ENCODE measurements at regions not wholly inside any gene's neighbourhood (a gene's known extent, or its start where the extent isn't known, plus 50 kb on each side); places are given as distances from the start of the nearest gene placed in this dataset.
A peak's percentile ranks its signal among the peaks of the same experiment; 100 is the strongest.
"Not testable (repeated sequence)": the region's sequence is repeated elsewhere in the genome, so short reads cannot be mapped to it uniquely, and the experiment has no call there.

DNA sequence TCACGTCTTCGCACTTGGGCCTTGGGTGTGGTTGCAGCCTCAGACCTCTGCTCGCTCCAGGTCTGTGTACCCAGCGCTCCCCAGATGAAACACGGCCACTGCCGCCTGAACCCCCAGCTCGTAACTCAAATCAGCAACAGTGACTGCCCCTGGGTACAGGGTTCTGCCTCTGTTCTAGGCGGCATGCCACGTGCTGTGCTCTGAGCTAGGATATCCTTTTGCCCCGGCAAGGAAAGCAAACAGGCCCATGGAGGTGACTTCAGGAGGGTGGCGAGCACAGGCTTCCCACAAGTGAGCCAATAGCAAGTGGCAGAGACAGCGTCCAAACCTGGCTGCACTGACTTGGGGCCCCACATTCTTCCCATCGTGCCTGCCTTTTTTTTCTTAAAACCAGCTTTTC, 96.3 kb upstream of the PZP start:
- not testable (repeated sequence) for H3K27ac Mint-ChIP-seq; H3K4me1 Mint-ChIP-seq (ENCODE audit: low read depth); H3K36me3 Mint-ChIP-seq (ENCODE audit: low read depth); DNase-seq (ENCODE audit: low spot score); H3K4me3 Mint-ChIP-seq; H3K9me3 Mint-ChIP-seq; H3K27me3 Mint-ChIP-seq (ENCODE audit: low read depth)

DNA sequence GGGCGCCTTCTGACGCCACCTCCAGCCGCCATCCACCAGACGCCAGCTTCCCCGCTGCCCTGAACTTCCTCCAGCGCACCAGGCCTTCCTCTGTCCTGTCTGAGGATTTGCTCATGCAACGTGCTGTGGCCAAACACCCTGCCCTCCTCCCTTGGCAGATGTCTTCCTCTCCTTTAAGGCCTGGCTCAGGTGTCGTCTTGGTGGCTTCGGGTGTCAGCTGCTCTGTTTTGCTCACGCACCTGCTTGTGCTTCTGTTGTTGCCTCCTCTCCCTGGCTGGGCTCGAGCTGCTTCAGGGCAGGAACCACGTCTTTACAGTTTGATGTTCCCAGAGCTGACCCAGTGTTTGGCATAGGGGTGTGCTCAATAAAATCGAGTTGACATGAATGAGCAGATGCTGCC, 87.7 kb upstream of the PZP start:
- H3K4me3 Mint-ChIP-seq; H3K27ac Mint-ChIP-seq; DNase-seq (ENCODE audit: low spot score); H3K36me3 Mint-ChIP-seq (ENCODE audit: low read depth); H3K27me3 Mint-ChIP-seq (ENCODE audit: low read depth); H3K4me1 Mint-ChIP-seq (ENCODE audit: low read depth); H3K9me3 Mint-ChIP-seq: not testable (repeated sequence)

- not testable (repeated sequence) for H3K9me3 Mint-ChIP-seq; H3K27me3 Mint-ChIP-seq (ENCODE audit: low read depth); H3K36me3 Mint-ChIP-seq (ENCODE audit: low read depth); DNase-seq (ENCODE audit: low spot score); H3K4me3 Mint-ChIP-seq; H3K4me1 Mint-ChIP-seq (ENCODE audit: low read depth); H3K27ac Mint-ChIP-seq
Observed at GRCh38 chr12:9294072-9294620, 86.0 kb upstream of the PZP start.

- not testable (repeated sequence) for H3K4me3 Mint-ChIP-seq; H3K4me1 Mint-ChIP-seq (ENCODE audit: low read depth); H3K27me3 Mint-ChIP-seq (ENCODE audit: low read depth); H3K27ac Mint-ChIP-seq; DNase-seq (ENCODE audit: low spot score); H3K9me3 Mint-ChIP-seq; H3K36me3 Mint-ChIP-seq (ENCODE audit: low read depth)
Observed at GRCh38 chr12:9293391-9293790, 85.2 kb upstream of the PZP start.

DNA sequence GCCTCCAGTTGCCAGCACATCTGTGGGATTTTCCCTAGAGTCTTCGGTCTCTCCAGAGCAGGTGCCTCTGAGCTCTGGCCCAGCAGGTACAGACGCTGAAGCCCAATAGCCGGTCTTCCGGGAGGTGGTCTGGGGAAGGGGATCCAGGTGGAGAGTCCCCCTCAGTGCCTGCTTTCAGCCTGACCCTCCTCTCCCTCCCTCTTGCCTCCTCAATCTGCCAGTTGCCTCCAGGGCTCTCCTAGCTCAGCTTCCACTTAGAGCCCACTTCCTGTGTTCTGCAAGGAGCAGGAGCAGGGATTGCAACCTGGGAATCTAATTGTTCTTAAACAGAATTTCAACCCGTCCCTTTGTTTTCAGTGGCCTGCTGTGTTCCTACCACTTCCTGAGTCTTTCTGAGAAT, 81.8 kb upstream of the PZP start:
- DNase-seq (ENCODE audit: low spot score); H3K27me3 Mint-ChIP-seq (ENCODE audit: low read depth); H3K36me3 Mint-ChIP-seq (ENCODE audit: low read depth); H3K9me3 Mint-ChIP-seq; H3K4me1 Mint-ChIP-seq (ENCODE audit: low read depth); H3K27ac Mint-ChIP-seq: not testable (repeated sequence)
- H3K4me3 Mint-ChIP-seq, result peak overlapping the region; percentile 21

DNA sequence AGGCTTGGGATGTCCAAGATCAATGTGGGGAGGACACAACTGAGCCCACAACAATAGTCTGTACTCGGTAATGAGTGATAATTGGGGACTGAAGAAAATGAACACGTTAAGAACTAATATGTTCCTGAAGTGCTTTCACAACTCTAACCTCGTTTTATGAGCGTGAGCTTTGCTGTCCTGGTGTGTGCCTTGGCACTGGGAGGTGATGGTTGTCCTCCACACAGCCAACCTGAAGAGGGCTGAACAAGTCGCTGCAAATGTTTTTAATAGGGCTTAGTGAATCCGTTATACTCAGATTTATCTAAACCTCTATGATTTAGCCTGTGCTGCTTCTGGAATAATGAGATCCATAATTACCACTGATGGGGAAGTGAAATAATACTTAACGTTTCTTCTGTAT, 76.5 kb upstream of the PZP start:
- not testable (repeated sequence) for DNase-seq (ENCODE audit: low spot score); H3K4me1 Mint-ChIP-seq (ENCODE audit: low read depth); H3K36me3 Mint-ChIP-seq (ENCODE audit: low read depth); H3K9me3 Mint-ChIP-seq; H3K27ac Mint-ChIP-seq
- Mint-ChIP-seq H3K4me3 (peak overlapping the region; percentile 34), H3K27me3 (ENCODE audit: low read depth) (peaks cover 13% of the 10 kb centered on the region)

GRCh38 chr12:9284197-9284596, 76.0 kb upstream of the PZP start:
- not testable (repeated sequence) for DNase-seq (ENCODE audit: low spot score); H3K36me3 Mint-ChIP-seq (ENCODE audit: low read depth); H3K9me3 Mint-ChIP-seq; H3K4me1 Mint-ChIP-seq (ENCODE audit: low read depth); H3K4me3 Mint-ChIP-seq; H3K27ac Mint-ChIP-seq
- H3K27me3 Mint-ChIP-seq (ENCODE audit: low read depth), result peaks cover 13% of the 10 kb centered on the region

DNA sequence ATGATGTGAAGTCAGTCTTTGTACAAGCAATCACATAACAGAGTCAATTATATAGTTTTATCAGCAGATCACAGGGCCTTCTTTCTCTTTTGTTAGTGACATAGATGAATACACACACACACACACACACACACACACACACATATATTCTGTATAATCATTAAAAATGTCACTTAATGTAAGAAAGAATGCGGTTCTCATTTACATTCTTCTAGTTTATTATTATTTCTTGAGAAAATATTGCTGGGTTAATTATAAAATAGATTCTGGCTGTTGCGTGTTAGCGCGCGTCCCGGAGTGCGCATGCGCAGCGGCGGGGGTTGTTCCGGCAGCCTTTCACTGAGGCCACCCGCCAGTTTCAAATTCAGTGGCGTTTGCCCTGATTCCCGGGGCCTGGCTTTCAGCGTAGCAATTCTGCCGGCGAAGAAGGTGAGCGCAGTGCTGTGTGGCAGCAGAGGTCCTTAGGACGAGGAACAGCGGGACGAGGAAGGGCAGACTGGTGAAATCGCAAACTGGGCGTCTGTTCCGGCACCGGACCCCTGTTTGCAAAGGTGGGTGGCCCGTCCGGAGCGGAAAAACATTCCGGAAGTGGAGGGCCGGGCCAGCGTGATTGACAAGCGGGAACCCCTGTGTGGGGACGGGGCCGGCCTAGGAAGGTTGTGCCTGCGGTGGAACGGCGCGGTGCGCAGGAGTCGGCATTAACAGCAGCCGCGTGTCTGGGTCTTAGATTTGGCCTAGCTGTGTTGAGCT, 75.3 kb upstream of the PZP start:
- DNase-seq (ENCODE audit: low spot score), result peak; percentile 65
- peak overlapping the region; percentile 77 for H3K27ac Mint-ChIP-seq

DNA sequence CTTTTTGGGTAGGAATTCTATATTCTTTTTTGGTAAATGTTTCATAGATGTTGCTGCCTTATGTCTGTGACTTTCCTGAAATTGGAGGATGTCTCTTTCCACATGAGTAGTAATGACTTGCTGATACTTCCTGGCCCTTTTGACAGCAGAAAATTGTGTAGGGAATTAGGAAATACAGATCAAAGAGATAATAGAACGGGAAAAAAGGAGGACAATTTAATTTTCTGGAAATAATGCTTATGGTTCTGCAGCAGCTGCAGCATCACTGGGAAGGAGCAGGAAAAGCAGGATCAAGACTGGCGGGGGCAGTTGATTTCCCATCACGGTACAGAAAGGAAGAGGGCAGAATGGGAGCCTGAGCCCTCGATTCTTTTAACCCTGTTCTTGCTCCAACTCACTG, 68.8 kb upstream of the PZP start:
- Mint-ChIP-seq H3K27me3 (ENCODE audit: low read depth) (peaks cover 38% of the 10 kb centered on the region), H3K27ac (no peak overlapping the region), H3K4me3 (no peak overlapping the region), H3K36me3 (ENCODE audit: low read depth) (no peaks in the 10 kb centered on the region), H3K4me1 (ENCODE audit: low read depth) (no peaks in the 10 kb centered on the region), H3K9me3 (no peaks in the 10 kb centered on the region)
- DNase-seq (ENCODE audit: low spot score), result no peak

More for the DNA sequence above, 75.3 kb upstream of the PZP start:
- not testable (repeated sequence) for H3K4me1 Mint-ChIP-seq (ENCODE audit: low read depth); H3K9me3 Mint-ChIP-seq; H3K36me3 Mint-ChIP-seq (ENCODE audit: low read depth)
- Mint-ChIP-seq H3K27me3 (ENCODE audit: low read depth) (peaks cover 13% of the 10 kb centered on the region), H3K4me3 (peak overlapping the region; percentile 80)

GRCh38 chr12:9273276-9273675, 65.1 kb upstream of the PZP start:
- H3K4me3 Mint-ChIP-seq, result no peak overlapping the region
- no peaks in the 10 kb centered on the region for H3K36me3 Mint-ChIP-seq (ENCODE audit: low read depth)
- no peak overlapping the region for H3K27ac Mint-ChIP-seq
- peaks cover 30% of the 10 kb centered on the region for H3K27me3 Mint-ChIP-seq (ENCODE audit: low read depth)
- no peaks in the 10 kb centered on the region for H3K4me1 Mint-ChIP-seq (ENCODE audit: low read depth)
- DNase-seq (ENCODE audit: low spot score), result no peak
- H3K9me3 Mint-ChIP-seq, result no peaks in the 10 kb centered on the region

DNA sequence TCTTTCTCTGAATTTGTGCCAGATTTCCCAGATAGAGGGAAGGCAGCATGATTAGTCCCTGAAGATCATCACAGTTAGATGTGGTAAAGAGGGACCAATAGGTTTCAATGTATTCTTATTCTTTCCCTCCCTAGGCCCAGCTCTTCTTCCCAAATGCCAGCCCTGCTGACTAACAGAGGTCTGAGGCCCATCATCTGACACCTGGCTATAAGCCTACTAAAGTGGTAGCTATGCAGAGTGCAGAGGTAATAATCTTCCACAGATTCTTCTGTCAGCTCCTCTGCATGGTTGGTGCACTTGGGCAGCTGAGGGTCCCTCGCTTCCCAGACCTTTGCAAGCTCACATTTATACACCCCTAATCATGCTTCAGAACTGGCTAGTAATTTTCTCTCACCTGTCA, 63.7 kb upstream of the PZP start:
- Mint-ChIP-seq H3K27ac (no peak overlapping the region), H3K4me1 (ENCODE audit: low read depth) (no peaks in the 10 kb centered on the region), H3K27me3 (ENCODE audit: low read depth) (peaks cover 22% of the 10 kb centered on the region), H3K9me3 (no peaks in the 10 kb centered on the region), H3K36me3 (ENCODE audit: low read depth) (no peaks in the 10 kb centered on the region), H3K4me3 (no peak overlapping the region)
- DNase-seq (ENCODE audit: low spot score), result no peak

GRCh38 chr12:9264546-9264945, 56.4 kb upstream of the PZP start:
- H3K4me1 Mint-ChIP-seq (ENCODE audit: low read depth), result no peaks in the 10 kb centered on the region
- no peak for DNase-seq (ENCODE audit: low spot score)
- no peaks in the 10 kb centered on the region for H3K36me3 Mint-ChIP-seq (ENCODE audit: low read depth)
- peaks cover 18% of the 10 kb centered on the region for H3K27me3 Mint-ChIP-seq (ENCODE audit: low read depth)
- no peaks in the 10 kb centered on the region for H3K9me3 Mint-ChIP-seq
- no peak overlapping the region for H3K27ac Mint-ChIP-seq
- no peak overlapping the region for H3K4me3 Mint-ChIP-seq

- Mint-ChIP-seq H3K4me3 (no peak overlapping the region), H3K9me3 (no peaks in the 10 kb centered on the region), H3K4me1 (ENCODE audit: low read depth) (peaks cover 6% of the 10 kb centered on the region), H3K27me3 (ENCODE audit: low read depth) (peaks cover 14% of the 10 kb centered on the region), H3K36me3 (ENCODE audit: low read depth) (no peaks in the 10 kb centered on the region), H3K27ac (no peak overlapping the region)
- DNase-seq (ENCODE audit: low spot score), result no peak
Observed at GRCh38 chr12:9260931-9261330, 52.7 kb upstream of the PZP start.

- H3K36me3 Mint-ChIP-seq (ENCODE audit: low read depth), result no peaks in the 10 kb centered on the region
- peaks cover 6% of the 10 kb centered on the region for H3K4me1 Mint-ChIP-seq (ENCODE audit: low read depth)
- H3K27ac Mint-ChIP-seq, result no peak overlapping the region
- H3K4me3 Mint-ChIP-seq, result no peak overlapping the region
- peaks cover 9% of the 10 kb centered on the region for H3K27me3 Mint-ChIP-seq (ENCODE audit: low read depth)
- H3K9me3 Mint-ChIP-seq, result no peaks in the 10 kb centered on the region
- DNase-seq (ENCODE audit: low spot score), result no peak
Observed at GRCh38 chr12:9258676-9259075, 50.5 kb upstream of the PZP start.

Data from T-helper 2 cell treated with Interferon-gamma antibody and Interleukin-4, amounts not matched to agents 5 μg/mL and 100 μg/mL, for 36 hours (primary cell).